IMR-90 (cell line): ENCODE measurements at regions not wholly inside any gene's neighbourhood (a gene's known extent, or its start where the extent isn't known, plus 50 kb on each side); places are given as distances from the start of the nearest gene placed in this dataset.

Experiments
- BHLHE40 ChIP-seq: fragments of 150-350 bp; IDR thresholded peaks from 2 replicates; pipeline ENCODE4 v1.6.1; 2016; ENCODE audit warnings: mild to moderate bottlenecking, low read depth, low read length
- CHD1 ChIP-seq: IDR thresholded peaks from 2 replicates; pipeline ENCODE4 v1.6.1; 2012; ENCODE audit warnings: low read depth, low read length, improper control_type of control experiment
- CTCF ChIP-seq: conservative IDR thresholded peaks from 2 replicates; pipeline ENCODE4 v1.5.1; 2012; ENCODE audit warnings: mild to moderate bottlenecking, low read depth, low read length, improper control_type of control experiment
- ELK1 ChIP-seq: fragments of 150-350 bp; IDR thresholded peaks from 2 replicates; pipeline ENCODE4 v1.6.1; 2016; ENCODE audit warnings: low read depth, mild to moderate bottlenecking, low read length, moderate library complexity, borderline replicate concordance
- FOS ChIP-seq: fragments of 150-350 bp; IDR thresholded peaks from 2 replicates; pipeline ENCODE4 v1.6.1; 2016; ENCODE audit warnings: low read depth, low read length
- MAFK ChIP-seq: IDR thresholded peaks from 2 replicates; pipeline ENCODE4 v1.6.1; 2012; ENCODE audit warnings: low read depth, low read length, improper control_type of control experiment
- POLR2A ChIP-seq: IDR thresholded peaks from 2 replicates; pipeline ENCODE4 v1.6.1; 2012; ENCODE audit warnings: mild to moderate bottlenecking, low read depth, low read length
- RCOR1 ChIP-seq: IDR thresholded peaks from 2 replicates; pipeline ENCODE4 v1.6.1; 2012; ENCODE audit warnings: mild to moderate bottlenecking, low read length, improper control_type of control experiment; ENCODE audit not compliant: insufficient replicate concordance
- SMC3 ChIP-seq: fragments of 150-350 bp; IDR thresholded peaks from 2 replicates; pipeline ENCODE4 v1.6.1; 2016; ENCODE audit warnings: low read depth, mild to moderate bottlenecking, antibody characterized with exemption, low read length, moderate library complexity

GRCh38 chr1:221139991-221140390, 260.7 kb downstream of the HLX start:
- no peak for TF ChIP-seq POLR2A
- TF ChIP-seq FOS = no peak
- no peak for TF ChIP-seq CTCF
- TF ChIP-seq RCOR1 = no peak
- no peak for TF ChIP-seq CHD1
- no peak for TF ChIP-seq SMC3
- no peak for TF ChIP-seq BHLHE40
- no peak for TF ChIP-seq MAFK
- no peak for TF ChIP-seq ELK1
